Spleen (tissue), 11 donors: ENCODE measurements at regions not wholly inside any gene's neighbourhood (a gene's known extent, or its start where the extent isn't known, plus 50 kb on each side); places are given as distances from the start of the nearest gene placed in this dataset.

ENCODE experiments used
- DNase-seq: peaks from one replicate; pipeline ENCODE4 v3.0.0-alpha.2; 2020
- H3K27ac ChIP-seq, 8 donors: fragments of 200-600 bp; sonication (generic) in 7 of 8; 1 replicate in 4 of 8; 2 replicates in 4 of 8; pipeline versions ENCODE4 v1.5.0 to v1.8.0; 2016 to 2021; ENCODE audit warnings: inconsistent platforms in 4 of 8, mild to moderate bottlenecking in 4 of 8, moderate library complexity in 1 of 8
- H3K27me3 ChIP-seq, 7 donors: fragments of 200-600 bp; sonication (generic) in 6 of 7; replicated peaks in 1 of 7; 1 replicate in 4 of 7; 2 replicates in 3 of 7; pipeline versions ENCODE4 v1.5.0 to v1.8.0; 2016 to 2021; ENCODE audit warnings: inconsistent platforms in 3 of 7, mild to moderate bottlenecking in 1 of 7
- H3K36me3 ChIP-seq, 6 donors: fragments of 200-600 bp; sonication (generic) in 5 of 6; 1 replicate in 4 of 6; 2 replicates in 2 of 6; pipeline versions ENCODE4 v1.5.0 to v1.8.0; 2016 to 2021; ENCODE audit warnings: inconsistent platforms in 2 of 6
- H3K4me1 ChIP-seq, 6 donors: fragments of 200-600 bp; sonication (generic) in 5 of 6; 1 replicate in 3 of 6; 2 replicates in 3 of 6; pipeline versions ENCODE4 v1.5.0 to v1.8.0; 2016 to 2021; ENCODE audit warnings: inconsistent platforms in 3 of 6
- H3K4me3 ChIP-seq, 8 donors: fragments of 200-600 bp; sonication (generic) in 7 of 8; 1 replicate in 4 of 8; 2 replicates in 4 of 8; pipeline versions ENCODE4 v1.5.0 to v1.8.0; 2016 to 2021; ENCODE audit warnings: inconsistent platforms in 4 of 8, mild to moderate bottlenecking in 4 of 8, moderate library complexity in 2 of 8
- H3K9me3 ChIP-seq, 8 donors: fragments of 200-600 bp; sonication (generic) in 7 of 8; 1 replicate in 4 of 8; 2 replicates in 4 of 8; pipeline versions ENCODE4 v1.5.0 to v1.8.0; 2016 to 2021; ENCODE audit warnings: inconsistent platforms in 4 of 8
- CTCF ChIP-seq, 11 experiments: fragments of 200-600 bp in 7 of 11; fragments of 450-650 bp in 4 of 11; sonication (generic) in 4 of 11; IDR thresholded peaks in 8 of 11; conservative IDR thresholded peaks in 3 of 11; 1 replicate in 7 of 11; 2 replicates in 4 of 11; pipeline versions ENCODE4 v1.4.0 to v1.8.0; 2016 to 2021; ENCODE audit warnings: antibody characterized with exemption in 11 of 11, inconsistent platforms in 4 of 11, mild to moderate bottlenecking in 1 of 11
- POLR2A ChIP-seq, 3 donors: fragments of 450-650 bp; IDR thresholded peaks; one replicate each; pipeline ENCODE4 v1.5.1; 2017; ENCODE audit warnings: antibody characterized with exemption in 3 of 3, mild to moderate bottlenecking in 1 of 3
- POLR2AphosphoS5 ChIP-seq, 3 donors: sonication (generic); formaldehyde crosslinking; IDR thresholded peaks; one replicate each; pipeline ENCODE4 v1.5.1; 2017; ENCODE audit warnings: antibody characterized with exemption in 3 of 3
- WGBS, 5 donors: extraction: QIAGEN DNeasy Blood & Tissue Kit in 3 of 5; methylation state at CpG; one replicate each; pipeline versions ENCODE4 v1.1.5 to v1.1.7; 2013 to 2018; 5-methylcytosine and 5-hydroxymethylcytosine counted together
- intact Hi-C: fragments of 100-400 bp; cut with DNase I; formaldehyde crosslinking; loops from one replicate; pipeline ENCODE4 v1.15.0; 2023; ENCODE audit warnings: low total_unique reads
- donor health status: healthy with polysubstance abuse.
- donor health status: DM: no; HTN: no; CAD: no; lungs with moderate emphysema.
- donor health status: DM: no; HTN: no; CAD: no.
- donor health status: Bipolar disorder and iron deficiency.
- donor health status: healthy.
- donor health status: DM: no; HTN: no; CAD: no.
- donor health status: DM: yes; HTN: yes; CAD: no.

GRCh38 chr6:144544266-144544830 lies 259.2 kb downstream of the UTRN start:
- H3K36me3 ChIP-seq: peaks cover 10 to 100% (median 63%) of the 10 kb centered on the region in 6 donors

GRCh38 chr6:144546807-144547206 lies 261.7 kb downstream of the UTRN start:
- intact Hi-C loops: no loop called here
- no peaks in the 10 kb centered on the region for H3K4me1 ChIP-seq
- no peak overlapping the region for H3K4me3 ChIP-seq
- no peaks in the 10 kb centered on the region for H3K9me3 ChIP-seq
- H3K27ac ChIP-seq: no peak overlapping the region
- 73 to 87% (median 84%) methylated on average over 2 of the region's 2 CpGs for WGBS, 5 donors
- no peak for DNase-seq
- H3K36me3 ChIP-seq: peaks cover 13 to 100% (median 69%) of the 10 kb centered on the region in 6 donors
- no peaks in the 10 kb centered on the region for H3K27me3 ChIP-seq
- TF ChIP-seq CTCF (IDR thresholded peaks at IDR 0.05 in 8 of 11, conservative IDR thresholded peaks at IDR 0.05 in 3 of 11) (no peak), POLR2A (IDR thresholded peaks at IDR 0.05) (no peak), POLR2AphosphoS5 (IDR thresholded peaks at IDR 0.05) (no peak)

More at GRCh38 chr6:144544266-144544830, 259.2 kb downstream of the UTRN start:
- intact Hi-C loops: no loop called here
- TF ChIP-seq POLR2A (IDR thresholded peaks at IDR 0.05) (no peak), CTCF (IDR thresholded peaks at IDR 0.05 in 8 of 11, conservative IDR thresholded peaks at IDR 0.05 in 3 of 11) (no peak), POLR2AphosphoS5 (IDR thresholded peaks at IDR 0.05) (no peak)
- Histone ChIP-seq H3K27me3 (no peaks in the 10 kb centered on the region), H3K9me3 (no peaks in the 10 kb centered on the region), H3K4me3 (no peak overlapping the region), H3K4me1 (no peaks in the 10 kb centered on the region), H3K27ac (no peak overlapping the region)
- 64 to 88% (median 79%) methylated on average over 7 of the region's 7 CpGs for WGBS, 5 donors
- DNase-seq: no peak

- TF ChIP-seq POLR2AphosphoS5 (IDR thresholded peaks at IDR 0.05): no peak
- no peak for TF ChIP-seq CTCF (IDR thresholded peaks at IDR 0.05 in 8 of 11, conservative IDR thresholded peaks at IDR 0.05 in 3 of 11)
- TF ChIP-seq POLR2A (IDR thresholded peaks at IDR 0.05): no peak
- intact Hi-C loops: no loop called here
- no peak overlapping the region for H3K4me3 ChIP-seq
- 80 to 90% (median 84%) methylated on average over 1 of the region's 1 CpG for WGBS, 5 donors
- no peak for DNase-seq
- no peaks in the 10 kb centered on the region for H3K27me3 ChIP-seq
- no peaks in the 10 kb centered on the region for H3K9me3 ChIP-seq
- peaks cover 13 to 100% (median 69%) of the 10 kb centered on the region in 6 donors for H3K36me3 ChIP-seq
- H3K27ac ChIP-seq: no peak overlapping the region
- H3K4me1 ChIP-seq: no peaks in the 10 kb centered on the region
Observed at GRCh38 chr6:144547409-144547808, 262.3 kb downstream of the UTRN start.

DNA sequence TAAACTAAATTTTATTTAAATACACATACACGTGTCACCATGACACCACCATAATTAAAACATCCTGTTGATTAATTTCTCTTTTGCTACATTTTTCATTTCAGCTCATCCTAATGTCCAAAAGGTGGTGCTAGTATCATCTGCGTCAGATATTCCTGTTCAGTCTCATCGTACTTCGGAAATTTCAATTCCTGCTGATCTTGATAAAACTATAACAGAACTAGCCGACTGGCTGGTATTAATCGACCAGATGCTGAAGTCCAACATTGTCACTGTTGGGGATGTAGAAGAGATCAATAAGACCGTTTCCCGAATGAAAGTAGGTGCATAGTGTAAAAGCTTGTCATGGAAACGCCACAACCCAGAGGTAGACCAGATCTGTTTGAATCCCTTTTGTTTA lies 263.4 kb downstream of the UTRN start:
- Histone ChIP-seq H3K4me3 (no peak overlapping the region), H3K27me3 (no peaks in the 10 kb centered on the region), H3K4me1 (no peaks in the 10 kb centered on the region), H3K27ac (no peak overlapping the region), H3K9me3 (no peaks in the 10 kb centered on the region), H3K36me3 (peaks cover 10 to 100% (median 67%) of the 10 kb centered on the region in 6 donors)
- WGBS, 5 donors: 93 to 96% (median 96%) methylated on average over 9 of the region's 9 CpGs
- no peak for DNase-seq
- intact Hi-C loops: no loop called here
- no peak for TF ChIP-seq POLR2AphosphoS5 (IDR thresholded peaks at IDR 0.05)
- no peak for TF ChIP-seq CTCF (IDR thresholded peaks at IDR 0.05 in 8 of 11, conservative IDR thresholded peaks at IDR 0.05 in 3 of 11)
- no peak for TF ChIP-seq POLR2A (IDR thresholded peaks at IDR 0.05)
